RCC 7860 (cell line): ENCODE measurements at regions not wholly inside any gene's neighbourhood (a gene's known extent, or its start where the extent isn't known, plus 50 kb on each side); places are given as distances from the start of the nearest gene placed in this dataset.
A peak's percentile ranks its signal among the peaks of the same experiment; 100 is the strongest.
"Not testable (repeated sequence)": the region's sequence is repeated elsewhere in the genome, so short reads cannot be mapped to it uniquely, and the experiment has no call there.

Experiments
- DNase-seq: peaks from one replicate; pipeline ENCODE4 v3.0.0-alpha.2; 2015; ENCODE audit warnings: low spot score
- FAIRE-seq: peaks from 2 replicates; lab custom pipeline; 2012; peaks lifted over from hg19 to GRCh38; lab: Jason Lieb, UNC

- DNase-seq, FAIRE-seq: not testable (repeated sequence)
Observed at GRCh38 chr2:215889240-215889969, 123.9 kb downstream of the MREG start.

- no peak for FAIRE-seq
Observed at GRCh38 chr2:215888680-215889079, 124.7 kb downstream of the MREG start.

GRCh38 chr2:215887303-215887702, 126.0 kb downstream of the MREG start:
- no peak for FAIRE-seq
- no peak for DNase-seq

More at GRCh38 chr2:215888680-215889079, 124.7 kb downstream of the MREG start:
- DNase-seq = no peak

- DNase-seq (no peak), FAIRE-seq (no peak)
Observed at GRCh38 chr2:215886022-215886421, 127.3 kb downstream of the MREG start.

GRCh38 chr2:215885536-215885935, 127.8 kb downstream of the MREG start:
- DNase-seq (no peak), FAIRE-seq (no peak)

- DNase-seq = no peak
Observed at GRCh38 chr2:215884451-215885087, 128.8 kb downstream of the MREG start.

GRCh38 chr2:215883799-215884198, 129.6 kb downstream of the MREG start:
- DNase-seq (no peak), FAIRE-seq (no peak)

More at GRCh38 chr2:215884451-215885087, 128.8 kb downstream of the MREG start:
- FAIRE-seq = no peak

GRCh38 chr2:215882689-215883088, 130.7 kb downstream of the MREG start:
- FAIRE-seq (no peak), DNase-seq (peak; percentile 27)

- DNase-seq (no peak), FAIRE-seq (no peak)
Observed at GRCh38 chr2:215881582-215881981, 131.8 kb downstream of the MREG start.

GRCh38 chr2:215880970-215881369, 132.4 kb downstream of the MREG start:
- DNase-seq = no peak
- FAIRE-seq = no peak

- FAIRE-seq (no peak), DNase-seq (no peak)
Observed at GRCh38 chr2:215879977-215880940, 133.1 kb downstream of the MREG start.

GRCh38 chr2:215879331-215879730, 134.0 kb downstream of the MREG start:
- DNase-seq (no peak), FAIRE-seq (no peak)

GRCh38 chr2:215878476-215879063, 134.8 kb downstream of the MREG start:
- DNase-seq = no peak
- no peak for FAIRE-seq

GRCh38 chr2:215876937-215877238, 136.5 kb downstream of the MREG start:
- DNase-seq = no peak
- FAIRE-seq = no peak

- DNase-seq (no peak), FAIRE-seq (no peak)
Observed at GRCh38 chr2:215876139-215876936, 137.0 kb downstream of the MREG start.

- FAIRE-seq = no peak
- no peak for DNase-seq
Observed at GRCh38 chr2:215874418-215874817, 138.9 kb downstream of the MREG start.

GRCh38 chr2:215870986-215871385, 142.4 kb downstream of the MREG start:
- no peak for FAIRE-seq
- DNase-seq = no peak

- FAIRE-seq (no peak), DNase-seq (no peak)
Observed at GRCh38 chr2:215870088-215870490, 143.3 kb downstream of the MREG start.

GRCh38 chr2:215868846-215869543, 144.4 kb downstream of the MREG start:
- DNase-seq (no peak), FAIRE-seq (no peak)

GRCh38 chr2:215866606-215867005, 146.7 kb downstream of the MREG start:
- no peak for DNase-seq
- FAIRE-seq = no peak
